Right renal pelvis (tissue), 4 donors: ENCODE measurements at regions not wholly inside any gene's neighbourhood (a gene's known extent, or its start where the extent isn't known, plus 50 kb on each side); places are given as distances from the start of the nearest gene placed in this dataset.

Experiments
- DNase-seq, 4 donors: peaks; one replicate each; pipeline ENCODE4 v3.0.0-alpha.2; 2013; ENCODE audit warnings: low read depth in 4 of 4, low spot score in 3 of 4, missing footprints in 1 of 4

DNA sequence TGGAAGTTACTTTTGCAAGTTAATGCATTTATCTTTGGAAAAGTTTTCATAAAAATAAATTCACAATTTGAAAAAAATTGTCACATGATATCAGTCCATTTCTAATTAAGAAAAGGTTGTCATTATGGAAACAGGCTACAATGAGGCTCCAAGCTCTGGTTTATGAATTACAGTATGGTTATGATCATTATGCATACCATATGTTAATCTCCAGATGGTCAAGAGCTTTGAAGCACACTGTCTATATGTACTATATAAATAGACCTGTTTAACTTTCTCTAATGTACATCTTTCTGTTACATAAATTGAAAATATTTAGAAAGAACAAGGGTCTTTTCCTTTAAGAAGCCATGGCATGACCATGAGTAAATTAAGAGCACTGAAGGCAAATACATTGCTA, 2338.8 kb downstream of the PCDH7 start:
- no peak for DNase-seq

DNA sequence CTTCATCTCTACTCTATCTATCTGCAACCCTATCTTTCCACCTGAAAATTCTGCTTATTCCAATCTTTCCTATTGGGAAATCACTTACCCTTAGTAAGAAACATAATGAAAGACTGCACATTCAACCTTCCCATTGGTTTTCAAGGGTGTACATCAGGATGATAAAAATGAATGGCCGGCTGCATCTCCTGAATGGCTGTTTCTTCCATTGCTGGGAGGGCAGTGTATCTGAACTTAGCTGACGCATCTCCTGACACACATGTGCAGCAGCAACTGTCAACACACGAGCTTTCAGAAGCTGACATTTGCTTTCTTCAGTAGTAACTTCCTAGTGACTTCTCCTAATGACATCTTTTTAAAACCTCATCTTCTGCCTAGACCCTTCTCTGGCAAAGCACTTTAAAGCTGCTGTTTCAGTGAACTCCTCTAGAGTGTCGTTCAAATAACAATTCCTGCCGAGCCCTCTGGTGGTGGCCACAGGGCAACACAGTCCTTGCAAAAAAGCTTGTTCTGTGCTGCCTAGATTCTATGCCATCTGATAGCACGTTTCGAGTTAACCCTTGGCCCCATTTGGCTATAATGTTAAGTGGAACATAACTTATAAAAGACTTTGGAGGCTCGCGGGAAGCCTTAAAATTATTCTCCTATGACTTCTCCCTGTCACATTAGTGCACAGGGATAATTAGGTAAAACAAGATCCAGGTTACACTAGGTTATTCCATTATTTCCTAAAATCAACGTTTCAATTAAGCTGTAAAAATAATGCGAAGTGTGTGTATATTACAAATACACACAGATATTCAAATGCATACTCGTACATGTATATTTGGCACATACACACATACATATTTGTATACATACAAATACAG, 2340.7 kb downstream of the PCDH7 start:
- peak in 2 of 4 donors; percentile 26 to 36 for DNase-seq

DNA sequence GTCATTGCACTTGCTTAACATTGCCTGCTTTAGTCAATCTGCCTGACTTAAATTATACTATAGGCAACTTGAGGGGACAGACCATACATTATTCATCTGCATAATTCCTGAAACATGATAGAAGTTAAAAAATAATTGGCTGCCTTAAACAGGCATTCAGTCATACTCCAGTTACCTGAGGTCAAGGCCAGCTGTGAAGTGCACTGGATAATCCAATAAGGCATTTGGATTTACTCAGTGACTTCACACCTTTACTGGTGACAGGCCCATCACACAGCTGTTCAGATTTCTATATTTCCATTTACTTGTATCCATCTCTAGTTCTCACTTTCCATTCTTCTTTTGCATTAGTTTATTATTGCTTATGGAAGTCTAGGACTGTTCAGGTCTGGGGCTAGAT, 2341.6 kb downstream of the PCDH7 start:
- no peak for DNase-seq

DNA sequence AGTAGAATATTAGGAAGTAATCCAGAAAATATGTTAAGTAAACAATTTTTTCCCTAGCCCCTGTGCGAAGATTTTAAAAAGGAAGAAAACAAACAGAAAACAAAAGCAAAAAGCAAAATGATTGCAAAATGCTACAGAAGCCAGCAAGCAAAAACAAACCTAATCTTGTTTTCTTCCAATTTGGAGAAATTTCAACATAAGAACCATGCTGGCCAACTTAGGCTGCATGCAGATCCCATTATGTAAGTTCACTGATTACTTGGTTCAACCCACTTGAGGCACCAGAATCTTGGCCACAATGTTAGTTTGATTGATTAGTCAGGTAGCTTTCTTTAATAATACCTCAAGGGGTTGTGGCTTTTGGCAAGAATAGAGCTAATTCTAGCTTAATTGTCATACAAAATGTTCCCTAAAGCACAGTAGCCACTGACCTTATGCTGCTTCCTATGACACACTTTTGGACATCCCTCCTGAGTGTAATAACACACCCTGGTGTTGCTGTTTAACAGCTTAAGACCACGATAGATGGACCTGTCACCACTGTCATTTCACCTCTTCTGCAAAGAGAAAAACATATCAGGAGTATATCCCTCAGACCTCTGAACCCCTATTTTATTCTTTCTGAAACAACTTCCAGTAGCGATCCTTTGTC, 2342.1 kb downstream of the PCDH7 start:
- no peak for DNase-seq

DNA sequence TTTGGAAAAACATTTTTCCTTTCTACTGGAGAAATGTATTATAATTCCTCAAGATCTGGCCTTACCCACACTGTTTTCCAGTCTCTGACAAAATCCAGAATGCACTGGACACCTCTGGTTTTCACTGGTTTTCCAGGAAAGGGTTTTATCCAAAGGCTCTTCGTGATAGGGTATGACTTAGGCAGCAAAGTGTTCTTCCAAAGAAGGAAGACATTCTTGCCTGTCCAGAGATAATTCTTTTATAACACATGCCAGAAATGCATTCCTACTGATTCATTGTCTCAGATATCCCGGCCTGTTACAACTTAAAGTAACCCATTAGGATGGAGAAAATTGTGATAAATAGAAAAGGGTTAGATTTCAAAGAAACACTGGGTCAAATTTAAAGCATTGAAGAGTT, 2343.1 kb downstream of the PCDH7 start:
- no peak for DNase-seq

DNA sequence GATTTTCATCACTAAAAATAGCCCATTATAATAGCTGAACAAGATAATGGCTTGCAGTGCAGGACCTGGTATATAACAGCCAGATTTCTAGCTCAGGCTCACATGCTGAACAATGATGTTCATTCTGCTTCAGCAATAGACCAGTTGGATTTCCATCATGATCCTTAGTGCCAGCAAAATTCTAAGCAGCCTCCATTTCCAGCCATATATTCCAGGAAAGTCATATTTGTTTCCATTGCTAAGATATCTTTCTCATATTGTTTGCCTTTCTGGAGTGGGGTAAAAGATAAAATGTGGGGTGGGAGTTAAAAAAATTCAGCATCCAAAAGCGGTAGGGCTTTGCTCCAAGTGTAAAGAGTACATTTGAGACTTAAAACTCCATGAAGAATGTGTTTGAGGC, 2344.1 kb downstream of the PCDH7 start:
- DNase-seq = no peak

DNA sequence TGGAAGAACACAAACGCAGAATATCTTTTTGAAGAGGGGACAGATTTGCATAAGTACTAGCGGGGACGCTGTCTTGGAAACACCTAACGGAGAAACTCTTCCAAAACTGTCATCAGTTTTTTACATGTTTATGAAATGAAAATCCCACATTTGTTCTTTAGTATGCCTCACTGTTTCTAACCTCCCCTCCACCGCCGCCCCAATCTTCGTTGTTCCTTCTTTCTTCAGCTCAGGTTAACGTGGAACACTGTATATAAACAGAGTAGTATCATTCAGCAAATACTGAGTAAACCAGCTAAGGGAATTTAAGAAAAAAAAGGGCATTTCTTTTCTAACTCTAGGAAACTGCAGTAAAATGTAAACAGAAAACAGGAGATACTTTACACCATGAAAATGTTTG, 2345.6 kb downstream of the PCDH7 start:
- no peak for DNase-seq

DNA sequence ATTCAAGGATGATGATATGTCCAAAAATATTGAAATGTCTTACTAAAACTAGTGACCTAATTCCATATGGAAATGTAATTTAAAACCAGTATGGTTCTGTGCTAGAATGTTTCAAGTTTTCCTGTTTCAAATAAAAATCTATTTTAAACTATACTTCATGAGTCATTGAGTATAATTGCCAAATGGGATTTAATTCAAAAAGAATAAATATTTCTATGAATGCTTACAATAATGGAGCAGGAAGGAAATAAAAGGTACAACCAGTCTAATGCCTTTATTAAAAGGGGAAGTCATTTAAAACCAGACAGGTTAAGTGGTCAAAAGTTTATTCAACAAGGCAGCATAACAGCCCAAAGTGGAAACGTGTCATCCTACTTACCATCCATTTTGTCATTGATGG, 2347.1 kb downstream of the PCDH7 start:
- no peak for DNase-seq

DNA sequence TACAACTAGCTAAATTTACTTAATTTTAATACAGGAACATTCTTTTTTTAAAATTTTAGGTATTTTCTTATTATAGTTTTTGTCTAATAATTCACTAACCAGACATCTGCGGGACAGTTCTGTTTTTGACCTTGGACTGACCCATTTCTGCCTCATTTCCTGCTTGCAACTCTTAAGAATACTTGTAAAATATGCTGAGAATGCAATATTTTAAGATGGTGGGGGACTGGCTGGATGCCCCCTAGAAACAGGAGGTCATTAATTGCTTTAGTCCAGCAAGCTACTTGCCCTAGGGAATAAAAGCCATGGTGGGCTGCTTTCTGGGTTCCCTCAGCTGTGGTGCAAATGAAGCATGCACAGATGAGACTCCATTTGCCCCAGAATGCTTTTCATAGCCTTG, 2348.4 kb downstream of the PCDH7 start:
- no peak for DNase-seq

DNA sequence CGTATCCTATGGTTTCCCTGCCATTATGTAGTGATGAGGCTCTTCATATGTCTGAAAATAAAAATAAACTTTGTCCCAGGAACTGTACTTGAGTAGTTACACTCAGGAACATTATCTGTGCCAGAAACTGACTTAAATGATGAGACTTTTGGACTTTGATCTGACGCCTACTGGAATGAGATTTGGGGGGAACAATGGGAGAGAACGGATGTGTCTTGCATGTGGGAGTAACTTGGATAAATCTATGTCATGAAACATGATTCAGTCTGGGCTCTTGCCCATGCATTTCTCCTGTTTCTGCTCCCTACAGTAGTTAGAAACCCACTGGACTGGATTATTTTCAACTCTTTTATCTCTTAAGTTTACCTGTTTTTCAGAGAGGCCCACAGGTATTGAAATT, 2351.4 kb downstream of the PCDH7 start:
- no peak for DNase-seq

DNA sequence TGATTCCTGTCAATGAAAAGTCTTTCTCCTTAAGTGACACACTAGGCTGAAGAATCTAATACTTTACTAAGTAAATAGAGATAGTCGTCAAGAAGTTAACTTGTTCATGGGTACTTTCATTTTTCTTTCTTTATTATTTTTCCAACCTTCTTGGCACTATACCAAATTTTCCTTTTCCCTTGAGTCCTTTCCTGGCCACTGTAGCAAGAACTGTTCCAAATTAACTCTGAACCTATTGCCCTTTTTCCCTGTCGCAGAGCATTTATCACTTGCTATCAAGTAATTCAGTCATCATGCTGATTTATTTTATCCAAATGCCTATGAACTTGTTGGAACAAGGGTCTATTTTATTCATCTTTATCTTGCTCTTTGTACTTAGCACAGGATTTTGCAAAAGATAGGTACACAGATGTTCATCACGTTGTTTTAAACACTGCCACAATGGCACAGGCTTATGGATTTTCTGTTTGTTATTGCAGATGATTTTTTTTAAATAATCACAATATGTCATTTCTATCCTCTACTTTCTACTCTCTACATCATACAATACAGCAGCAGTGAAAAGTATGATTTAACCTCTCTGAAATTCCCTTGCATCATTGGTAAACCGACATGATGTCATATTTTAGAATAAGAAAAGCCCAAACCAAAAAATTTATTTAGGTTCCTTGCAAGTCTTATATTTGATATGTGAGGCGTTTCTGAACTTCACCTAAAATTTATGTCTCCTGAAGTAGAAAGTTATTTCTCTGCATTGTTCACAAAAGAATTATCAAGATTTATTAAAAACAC, 2352.3 kb downstream of the PCDH7 start:
- no peak for DNase-seq

DNA sequence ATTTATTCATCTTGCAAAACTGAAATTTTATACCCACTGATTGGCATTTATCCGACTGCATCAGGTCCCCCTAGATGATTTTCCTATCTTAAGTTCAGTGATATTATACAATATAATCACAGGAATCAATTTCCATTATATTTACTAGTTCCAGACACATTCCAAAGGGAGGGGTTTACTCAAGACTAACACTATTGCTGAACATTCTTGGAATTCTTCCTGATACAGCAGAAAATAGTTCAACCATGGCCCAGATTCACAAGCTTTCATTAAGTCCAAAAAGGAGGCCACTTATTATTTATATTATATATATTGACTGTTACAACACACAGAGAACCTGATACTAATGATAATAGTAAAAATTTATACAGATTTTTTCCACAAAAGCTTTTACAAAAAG, 2353.6 kb downstream of the PCDH7 start:
- DNase-seq = no peak

DNA sequence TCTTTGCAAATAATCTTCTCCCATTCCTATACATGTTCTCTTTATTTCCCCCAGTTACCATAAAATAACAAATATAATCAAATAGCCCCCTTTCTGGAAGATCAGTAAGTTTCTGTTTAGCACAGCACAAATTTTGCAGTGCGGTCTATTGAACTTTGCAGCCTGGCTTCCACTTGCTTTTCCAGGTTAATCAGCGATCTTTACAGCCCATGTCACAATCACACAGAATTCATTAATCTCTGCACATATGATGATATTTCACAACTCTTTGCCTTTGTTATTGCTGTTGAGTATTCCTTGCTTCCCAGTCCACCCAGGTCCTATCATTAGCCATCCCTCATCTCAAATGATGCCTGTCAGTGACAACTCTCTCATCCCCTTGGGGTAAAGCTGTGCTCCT, 2358.0 kb downstream of the PCDH7 start:
- DNase-seq = no peak

DNA sequence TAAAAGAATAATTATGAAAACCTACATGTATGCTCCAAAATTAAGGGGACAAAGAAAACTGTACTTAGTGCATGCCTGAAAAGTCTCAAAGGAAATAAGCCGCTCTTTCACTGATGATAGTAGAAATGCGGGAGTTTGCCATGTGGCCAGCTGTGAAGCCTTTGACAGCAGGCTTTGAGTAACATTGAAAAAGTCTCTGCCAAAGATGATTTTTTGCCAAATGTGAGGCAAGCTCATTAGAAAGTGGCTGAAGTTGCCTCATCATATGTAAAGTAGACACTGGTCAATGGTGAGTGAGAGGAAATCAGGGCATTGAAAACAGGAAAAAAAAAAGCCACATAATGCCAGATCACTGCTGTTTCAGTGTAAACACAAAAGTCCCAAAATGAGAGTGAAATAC, 2360.1 kb downstream of the PCDH7 start:
- no peak for DNase-seq

DNA sequence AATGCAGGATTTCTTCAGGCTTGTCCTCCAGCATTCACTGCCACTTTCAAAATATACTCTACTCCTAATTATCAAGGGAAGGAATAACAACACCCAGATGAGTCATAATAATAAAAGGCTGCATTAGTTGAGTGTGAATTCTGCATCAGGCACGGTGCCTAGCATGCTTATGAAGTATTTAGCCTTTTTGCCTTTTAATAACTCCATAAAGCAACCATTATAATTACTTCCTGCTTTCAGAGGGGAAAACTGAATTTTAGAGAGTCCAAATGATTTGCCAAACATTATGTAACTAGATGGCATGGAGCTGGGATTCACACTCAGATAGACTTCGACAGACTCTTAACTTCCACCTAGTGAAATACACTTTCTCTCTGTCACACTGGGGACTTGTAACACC, 2365.5 kb downstream of the PCDH7 start:
- DNase-seq = no peak

DNA sequence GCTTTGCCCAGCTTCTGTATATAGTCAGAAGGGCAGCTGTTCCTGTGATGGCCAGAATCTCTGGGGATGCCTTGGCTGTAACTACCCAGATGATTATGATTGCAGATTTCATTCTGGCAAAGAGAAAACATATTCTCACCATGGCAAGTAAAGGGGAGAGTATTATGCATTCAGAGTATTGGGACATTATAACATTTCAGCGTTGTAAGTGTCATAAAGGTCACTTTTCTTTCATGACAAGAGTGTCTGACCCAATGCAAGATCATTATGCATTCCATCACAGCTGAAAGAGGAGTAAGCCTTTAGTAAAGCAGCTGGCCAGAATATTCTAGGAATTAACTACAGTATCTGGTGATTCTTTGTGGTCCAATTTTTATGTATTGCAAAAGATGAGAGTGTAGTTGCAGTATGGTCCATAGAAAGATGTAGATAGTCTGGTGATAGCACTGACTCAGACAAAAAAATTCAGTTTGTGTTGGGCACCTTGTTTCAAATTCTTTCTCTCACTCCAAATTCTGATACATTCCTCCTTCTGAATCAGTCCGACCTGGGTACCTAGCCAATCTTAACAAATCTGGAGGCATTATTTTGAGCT, 2366.3 kb downstream of the PCDH7 start:
- DNase-seq = no peak

DNA sequence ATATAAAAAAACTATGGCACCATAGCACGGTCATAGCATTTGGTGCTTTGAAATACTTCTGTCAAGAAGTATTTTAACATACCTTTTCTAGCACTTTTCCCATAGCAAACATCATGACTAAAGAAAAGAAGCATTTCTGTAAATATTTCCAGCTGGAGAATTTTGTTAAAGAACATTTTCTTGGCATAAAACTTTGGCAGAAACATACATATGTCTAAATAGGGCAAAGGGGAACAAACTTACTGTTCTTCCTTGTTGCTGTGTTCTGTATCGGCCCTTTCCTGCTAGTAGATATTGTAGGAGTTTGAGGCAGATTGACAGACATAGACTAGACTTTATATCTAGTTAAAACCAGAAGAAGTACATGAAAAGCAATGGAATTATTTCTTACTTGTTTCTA, 2368.5 kb downstream of the PCDH7 start:
- DNase-seq = no peak

DNA sequence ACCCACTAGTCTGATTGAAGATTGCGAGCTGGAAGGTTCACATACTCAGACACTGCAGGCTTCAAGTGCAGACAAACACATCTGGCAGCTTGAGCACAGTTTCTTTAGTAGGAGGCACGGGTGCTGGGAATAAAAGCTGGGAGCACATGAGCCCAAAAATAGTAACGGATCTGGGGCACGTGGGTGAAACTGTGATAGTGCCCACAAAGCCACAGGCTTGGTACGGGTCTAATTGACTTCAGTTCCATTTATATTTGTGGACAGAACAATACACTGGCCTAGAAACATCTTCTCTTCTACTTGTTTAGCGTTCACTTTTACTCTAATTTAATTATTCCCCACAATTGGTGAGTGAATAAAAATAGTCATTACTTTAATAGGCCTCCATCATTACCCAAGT, 2370.7 kb downstream of the PCDH7 start:
- DNase-seq = no peak

DNA sequence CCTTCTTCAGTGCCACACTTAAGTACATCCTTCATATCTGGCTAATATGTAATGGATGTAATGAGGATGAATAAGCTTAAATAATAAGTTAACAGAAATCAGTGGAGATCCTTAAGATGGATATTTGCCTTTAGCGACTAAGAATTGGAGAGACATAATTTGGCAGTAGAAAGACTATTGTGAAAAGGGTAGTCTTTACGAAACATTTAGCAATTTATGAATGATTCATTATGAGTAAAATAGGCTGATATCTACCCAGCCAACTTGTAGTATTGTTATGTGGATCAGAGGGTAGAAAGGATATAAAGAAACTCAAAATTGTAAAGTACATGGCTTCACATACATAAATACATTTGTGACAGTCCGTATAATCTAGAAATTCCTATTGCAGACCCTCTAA, 2371.8 kb downstream of the PCDH7 start:
- DNase-seq = no peak

DNA sequence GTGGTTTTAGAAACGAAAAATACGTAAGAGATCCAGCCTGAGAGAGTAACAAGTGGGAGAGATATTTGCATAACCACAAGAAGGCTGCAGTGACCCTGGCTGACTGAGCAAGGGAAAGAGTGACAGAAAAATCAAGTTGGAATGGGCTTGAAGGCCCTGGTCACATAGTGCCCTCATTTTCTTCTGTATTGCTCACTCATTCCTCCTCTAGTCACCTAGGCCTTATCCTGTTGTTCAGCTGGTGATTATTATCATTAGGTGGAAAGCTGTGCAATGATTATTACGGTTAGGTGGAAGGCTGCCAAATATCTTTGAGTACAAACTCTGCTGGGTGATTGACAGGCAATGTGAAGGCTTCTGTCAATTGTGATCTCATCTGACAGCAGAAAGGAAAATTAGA, 2384.1 kb downstream of the PCDH7 start:
- no peak for DNase-seq

DNA sequence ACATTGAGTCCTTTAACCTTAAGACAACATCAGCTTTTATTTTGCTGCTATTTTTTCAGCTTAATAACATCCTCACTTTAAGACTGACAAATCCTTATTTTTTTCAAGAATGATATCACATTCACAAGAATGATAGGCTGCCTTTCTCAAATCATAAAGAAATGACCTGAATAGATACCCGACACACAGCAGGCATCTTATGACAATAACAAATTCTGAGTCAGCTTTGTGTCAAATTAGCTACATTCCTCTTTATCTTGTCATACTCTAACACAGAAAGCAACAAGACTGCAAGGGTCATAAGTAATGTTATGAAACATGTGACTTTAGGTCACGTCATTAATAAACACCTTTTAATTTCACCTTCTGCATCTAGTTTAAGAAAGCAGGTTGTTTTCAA, 2387.6 kb downstream of the PCDH7 start:
- DNase-seq = no peak
